NCI-H146 treated with DMSO at 0.1 percent for 48 hours (cell line): ENCODE measurements at regions not wholly inside any gene's neighbourhood (a gene's known extent, or its start where the extent isn't known, plus 50 kb on each side); places are given as distances from the start of the nearest gene placed in this dataset.

Source experiments
- DNase-seq: peaks from one replicate; lab custom pipeline; 2025; ENCODE audit not compliant: unreplicated experiment; lab: John Stamatoyannopoulos, UW

GRCh38 chr2:160996584-160996983 lies 163.6 kb upstream of the TANK start:
- DNase-seq: no peak

- DNase-seq: no peak
Measured at GRCh38 chr2:161004379-161004778, 155.8 kb upstream of the TANK start.

- no peak for DNase-seq
Measured at GRCh38 chr2:161005170-161005569, 155.1 kb upstream of the TANK start.

- no peak for DNase-seq
Measured at GRCh38 chr2:161008311-161008710, 151.9 kb upstream of the TANK start.

GRCh38 chr2:161010503-161011015 lies 149.7 kb upstream of the TANK start:
- no peak for DNase-seq

- DNase-seq: no peak
Measured at GRCh38 chr2:161017780-161018470, 142.3 kb upstream of the TANK start.

- no peak for DNase-seq
Measured at GRCh38 chr2:161019311-161019710, 140.9 kb upstream of the TANK start.

- DNase-seq: no peak
Measured at GRCh38 chr2:161020437-161020836, 139.8 kb upstream of the TANK start.

- no peak for DNase-seq
Measured at GRCh38 chr2:161028581-161028980, 131.6 kb upstream of the TANK start.

- no peak for DNase-seq
Measured at GRCh38 chr2:161029321-161029720, 130.9 kb upstream of the TANK start.

- DNase-seq: no peak
Measured at GRCh38 chr2:161030260-161031063, 129.8 kb upstream of the TANK start.

GRCh38 chr2:161031511-161031910 lies 128.7 kb upstream of the TANK start:
- no peak for DNase-seq

GRCh38 chr2:161032635-161033034 lies 127.6 kb upstream of the TANK start:
- no peak for DNase-seq

GRCh38 chr2:161033059-161033660 lies 127.1 kb upstream of the TANK start:
- no peak for DNase-seq

GRCh38 chr2:161036926-161037325 lies 123.3 kb upstream of the TANK start:
- no peak for DNase-seq

- DNase-seq: no peak
Measured at GRCh38 chr2:161039071-161039470, 121.2 kb upstream of the TANK start.

- DNase-seq: no peak
Measured at GRCh38 chr2:161041356-161041755, 118.9 kb upstream of the TANK start.

GRCh38 chr2:161042990-161043625 lies 117.1 kb upstream of the TANK start:
- DNase-seq: no peak

- DNase-seq: no peak
Measured at GRCh38 chr2:161044095-161044865, 115.9 kb upstream of the TANK start.

GRCh38 chr2:161044921-161045320 lies 115.3 kb upstream of the TANK start:
- no peak for DNase-seq

- DNase-seq: no peak
Measured at GRCh38 chr2:161045726-161046125, 114.5 kb upstream of the TANK start.
